PFSK-1 (cell line): ENCODE measurements at regions not wholly inside any gene's neighbourhood (a gene's known extent, or its start where the extent isn't known, plus 50 kb on each side); places are given as distances from the start of the nearest gene placed in this dataset.

Source experiments
- FOXP2 ChIP-seq: optimal IDR thresholded peaks from 2 replicates; pipeline ENCODE3; 2011; ENCODE audit warnings: borderline replicate concordance, control low read depth, inconsistent platforms; ENCODE audit not compliant: insufficient read depth; ENCODE audit errors: extremely low read length, extremely low read depth
- POLR2AphosphoS5 ChIP-seq: IDR thresholded peaks from 2 replicates; pipeline ENCODE4 v1.6.1; 2012; ENCODE audit warnings: low read depth, mild to moderate bottlenecking, control low read depth, low read length, moderate library complexity
- SIN3A ChIP-seq: IDR thresholded peaks from 2 replicates; pipeline ENCODE4 v1.6.1; 2012; ENCODE audit warnings: mild to moderate bottlenecking, low read length, moderate library complexity, borderline replicate concordance; ENCODE audit not compliant: insufficient read depth
- TAF1 ChIP-seq: IDR thresholded peaks from 2 replicates; pipeline ENCODE4 v1.6.1; 2012; ENCODE audit warnings: low read length, control low read depth, borderline replicate concordance; ENCODE audit not compliant: insufficient read depth
- TF ChIP-seq, protein P1 (sequence below), 2 experiments: IDR thresholded peaks; 2 replicates each; pipeline versions ENCODE4 v1.6.1 to v1.8.0; 2011 to 2012; ENCODE audit warnings: low read depth in 2 of 2, low read length in 2 of 2, control low read depth in 1 of 2, inconsistent platforms in 1 of 2, mild to moderate bottlenecking in 1 of 2, moderate library complexity in 1 of 2; ENCODE audit not compliant: insufficient read depth in 1 of 2

DNA sequence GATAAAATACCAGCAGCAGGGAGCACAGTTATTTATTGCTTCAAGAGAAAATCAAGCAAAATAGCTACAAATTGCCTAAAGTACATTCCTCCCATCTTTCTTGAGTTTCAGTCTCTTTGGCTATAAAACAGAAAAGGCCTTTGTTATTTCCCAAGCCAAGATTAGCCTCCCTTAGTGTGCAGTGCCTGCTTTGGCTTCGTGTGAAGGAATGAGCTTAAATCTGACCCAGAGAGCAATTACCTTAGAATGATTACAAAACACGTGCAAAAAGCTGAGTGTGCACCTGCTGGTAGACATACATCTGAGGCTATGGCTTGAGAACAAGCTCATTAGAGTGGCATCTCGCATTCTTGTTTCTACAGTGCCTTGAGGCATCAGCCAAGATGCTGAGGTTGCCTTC lies 250.8 kb downstream of the C4orf33 start:
- TF ChIP-seq TAF1 (no peak), POLR2AphosphoS5 (no peak), FOXP2 (no peak), SIN3A (no peak)
- TF ChIP-seq, protein P1, sequence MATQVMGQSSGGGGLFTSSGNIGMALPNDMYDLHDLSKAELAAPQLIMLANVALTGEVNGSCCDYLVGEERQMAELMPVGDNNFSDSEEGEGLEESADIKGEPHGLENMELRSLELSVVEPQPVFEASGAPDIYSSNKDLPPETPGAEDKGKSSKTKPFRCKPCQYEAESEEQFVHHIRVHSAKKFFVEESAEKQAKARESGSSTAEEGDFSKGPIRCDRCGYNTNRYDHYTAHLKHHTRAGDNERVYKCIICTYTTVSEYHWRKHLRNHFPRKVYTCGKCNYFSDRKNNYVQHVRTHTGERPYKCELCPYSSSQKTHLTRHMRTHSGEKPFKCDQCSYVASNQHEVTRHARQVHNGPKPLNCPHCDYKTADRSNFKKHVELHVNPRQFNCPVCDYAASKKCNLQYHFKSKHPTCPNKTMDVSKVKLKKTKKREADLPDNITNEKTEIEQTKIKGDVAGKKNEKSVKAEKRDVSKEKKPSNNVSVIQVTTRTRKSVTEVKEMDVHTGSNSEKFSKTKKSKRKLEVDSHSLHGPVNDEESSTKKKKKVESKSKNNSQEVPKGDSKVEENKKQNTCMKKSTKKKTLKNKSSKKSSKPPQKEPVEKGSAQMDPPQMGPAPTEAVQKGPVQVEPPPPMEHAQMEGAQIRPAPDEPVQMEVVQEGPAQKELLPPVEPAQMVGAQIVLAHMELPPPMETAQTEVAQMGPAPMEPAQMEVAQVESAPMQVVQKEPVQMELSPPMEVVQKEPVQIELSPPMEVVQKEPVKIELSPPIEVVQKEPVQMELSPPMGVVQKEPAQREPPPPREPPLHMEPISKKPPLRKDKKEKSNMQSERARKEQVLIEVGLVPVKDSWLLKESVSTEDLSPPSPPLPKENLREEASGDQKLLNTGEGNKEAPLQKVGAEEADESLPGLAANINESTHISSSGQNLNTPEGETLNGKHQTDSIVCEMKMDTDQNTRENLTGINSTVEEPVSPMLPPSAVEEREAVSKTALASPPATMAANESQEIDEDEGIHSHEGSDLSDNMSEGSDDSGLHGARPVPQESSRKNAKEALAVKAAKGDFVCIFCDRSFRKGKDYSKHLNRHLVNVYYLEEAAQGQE (IDR thresholded peaks at IDR 0.05; ENCODE audit: insufficient read depth in 1 of 2, low read depth in 2 of 2, low read length in 2 of 2): no peak
